Parathyroid adenoma (tissue), 2 donors: ENCODE measurements at regions not wholly inside any gene's neighbourhood (a gene's known extent, or its start where the extent isn't known, plus 50 kb on each side); places are given as distances from the start of the nearest gene placed in this dataset.

Experiments used
- H2AFZ ChIP-seq: fragments of 300-600 bp; sonication (generic); one replicate; pipeline ENCODE4 v1.7.0; 2017; ENCODE audit warnings: antibody characterized with exemption, mild to moderate bottlenecking
- H3K27ac ChIP-seq: fragments of 300-600 bp; sonication (generic); one replicate; pipeline ENCODE4 v1.7.0; 2017
- H3K27me3 ChIP-seq: fragments of 300-600 bp; sonication (generic); one replicate; pipeline ENCODE4 v1.7.0; 2017; ENCODE audit warnings: low read length; ENCODE audit not compliant: control insufficient read depth, insufficient read depth
- H3K36me3 ChIP-seq: fragments of 300-600 bp; sonication (generic); one replicate; pipeline ENCODE4 v1.7.0; 2017; ENCODE audit warnings: low read length; ENCODE audit not compliant: control insufficient read depth, insufficient read depth
- H3K4me1 ChIP-seq: fragments of 300-600 bp; sonication (generic); one replicate; pipeline ENCODE4 v1.7.0; 2017; ENCODE audit warnings: control low read depth
- H3K4me2 ChIP-seq: fragments of 300-600 bp; sonication (generic); one replicate; pipeline ENCODE4 v1.7.0; 2017; ENCODE audit warnings: low read length
- H3K4me3 ChIP-seq: fragments of 300-600 bp; sonication (generic); one replicate; pipeline ENCODE4 v1.7.0; 2017; ENCODE audit warnings: low read depth, low read length
- H3K79me2 ChIP-seq: fragments of 300-600 bp; sonication (generic); one replicate; pipeline ENCODE4 v1.7.0; 2017; ENCODE audit warnings: control low read depth
- H3K9ac ChIP-seq: fragments of 300-600 bp; sonication (generic); one replicate; pipeline ENCODE4 v1.7.0; 2017; ENCODE audit warnings: mild to moderate bottlenecking
- H3K9me3 ChIP-seq: fragments of 300-600 bp; sonication (generic); one replicate; pipeline ENCODE4 v1.7.0; 2017; ENCODE audit warnings: low read length; ENCODE audit not compliant: control insufficient read depth
- TF ChIP-seq, protein P1 (sequence below): fragments of 300-600 bp; sonication (generic); IDR thresholded peaks from one replicate; pipeline ENCODE4 v1.7.0; 2017; ENCODE audit warnings: antibody characterized with exemption, mild to moderate bottlenecking
- donor health status: primary hyperparathyroidism.

DNA sequence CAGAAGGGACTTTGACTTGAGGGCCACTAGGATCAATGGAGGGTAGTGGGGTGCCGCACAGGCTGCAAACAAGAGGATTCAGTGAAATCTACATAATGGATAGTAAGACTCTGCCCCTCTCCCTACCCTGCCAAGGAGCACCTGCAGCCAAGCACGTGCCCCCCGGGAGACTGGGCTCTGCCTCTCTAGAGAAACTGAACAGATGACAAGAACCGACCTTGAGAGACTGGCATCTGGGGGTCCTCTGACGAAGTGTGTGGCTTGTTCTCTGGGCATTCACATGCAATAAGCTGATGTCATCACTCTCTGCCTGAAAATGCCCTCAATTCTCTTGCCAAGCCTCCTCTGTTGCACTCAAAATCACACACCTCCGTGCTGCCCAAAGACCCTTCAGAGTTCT lies 132.3 kb downstream of the FAM43A start:
- H3K79me2 ChIP-seq, result no peaks in the 10 kb centered on the region
- H3K27me3 ChIP-seq, result no peaks in the 10 kb centered on the region
- no peaks in the 10 kb centered on the region for H3K36me3 ChIP-seq
- TF ChIP-seq, protein P1, sequence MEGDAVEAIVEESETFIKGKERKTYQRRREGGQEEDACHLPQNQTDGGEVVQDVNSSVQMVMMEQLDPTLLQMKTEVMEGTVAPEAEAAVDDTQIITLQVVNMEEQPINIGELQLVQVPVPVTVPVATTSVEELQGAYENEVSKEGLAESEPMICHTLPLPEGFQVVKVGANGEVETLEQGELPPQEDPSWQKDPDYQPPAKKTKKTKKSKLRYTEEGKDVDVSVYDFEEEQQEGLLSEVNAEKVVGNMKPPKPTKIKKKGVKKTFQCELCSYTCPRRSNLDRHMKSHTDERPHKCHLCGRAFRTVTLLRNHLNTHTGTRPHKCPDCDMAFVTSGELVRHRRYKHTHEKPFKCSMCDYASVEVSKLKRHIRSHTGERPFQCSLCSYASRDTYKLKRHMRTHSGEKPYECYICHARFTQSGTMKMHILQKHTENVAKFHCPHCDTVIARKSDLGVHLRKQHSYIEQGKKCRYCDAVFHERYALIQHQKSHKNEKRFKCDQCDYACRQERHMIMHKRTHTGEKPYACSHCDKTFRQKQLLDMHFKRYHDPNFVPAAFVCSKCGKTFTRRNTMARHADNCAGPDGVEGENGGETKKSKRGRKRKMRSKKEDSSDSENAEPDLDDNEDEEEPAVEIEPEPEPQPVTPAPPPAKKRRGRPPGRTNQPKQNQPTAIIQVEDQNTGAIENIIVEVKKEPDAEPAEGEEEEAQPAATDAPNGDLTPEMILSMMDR, result no peak
- H3K4me1 ChIP-seq, result no peaks in the 10 kb centered on the region
- H3K27ac ChIP-seq, result no peak overlapping the region
- no peaks in the 10 kb centered on the region for H3K9me3 ChIP-seq
- no peak overlapping the region for H3K4me2 ChIP-seq
- H3K4me3 ChIP-seq, result no peak overlapping the region
- no peak overlapping the region for H3K9ac ChIP-seq
- no peak overlapping the region for H2AFZ ChIP-seq

DNA sequence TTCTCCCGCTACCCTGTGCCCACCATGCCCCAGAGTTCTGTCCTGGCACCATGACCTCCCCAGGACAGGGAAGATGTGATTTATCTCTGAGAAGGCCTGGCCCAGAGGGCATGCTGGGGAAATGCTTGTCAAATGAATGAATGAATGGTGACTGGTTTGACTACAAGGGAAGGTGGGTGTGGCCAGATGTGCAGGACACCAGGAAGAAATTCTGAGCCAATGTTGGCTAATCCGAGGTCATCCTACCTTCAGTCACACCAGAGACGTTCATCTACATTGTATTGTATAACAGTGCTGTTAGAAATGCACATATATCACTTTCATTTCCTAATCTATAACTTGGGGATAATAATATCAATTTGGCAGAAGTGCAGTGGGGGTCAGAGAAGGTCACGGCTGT lies 138.4 kb downstream of the FAM43A start:
- no peak overlapping the region for H3K4me2 ChIP-seq
- no peaks in the 10 kb centered on the region for H3K4me1 ChIP-seq
- no peaks in the 10 kb centered on the region for H3K9me3 ChIP-seq
- no peak overlapping the region for H2AFZ ChIP-seq
- no peaks in the 10 kb centered on the region for H3K36me3 ChIP-seq
- no peak overlapping the region for H3K4me3 ChIP-seq
- no peaks in the 10 kb centered on the region for H3K27me3 ChIP-seq
- H3K79me2 ChIP-seq, result no peaks in the 10 kb centered on the region
- TF ChIP-seq, protein P1, result no peak
- no peak overlapping the region for H3K9ac ChIP-seq
- no peak overlapping the region for H3K27ac ChIP-seq

DNA sequence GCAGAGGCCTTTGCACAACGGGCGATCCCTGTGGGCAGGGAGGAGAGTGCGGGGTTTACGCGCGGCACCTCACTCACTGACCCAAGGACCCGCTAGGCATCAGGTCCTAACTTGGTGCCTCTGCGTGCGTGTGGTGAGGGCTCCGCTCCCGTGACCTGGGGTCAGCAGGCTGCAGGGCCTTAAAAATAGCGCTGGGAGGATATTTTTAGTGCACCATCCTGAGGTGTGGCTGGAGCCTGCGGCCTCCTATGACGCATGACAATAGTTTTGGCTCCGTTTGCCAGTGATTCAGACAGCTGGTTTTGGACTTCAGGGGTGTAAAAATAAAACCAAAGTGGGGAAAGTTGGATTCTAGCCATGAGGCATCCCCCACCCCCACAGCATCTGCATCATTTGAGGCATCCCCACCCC lies 139.0 kb downstream of the FAM43A start:
- H3K4me1 ChIP-seq, result no peaks in the 10 kb centered on the region
- H3K27ac ChIP-seq, result no peak overlapping the region
- H3K36me3 ChIP-seq, result no peaks in the 10 kb centered on the region
- TF ChIP-seq, protein P1, result no peak
- no peak overlapping the region for H3K9ac ChIP-seq
- no peak overlapping the region for H2AFZ ChIP-seq
- H3K9me3 ChIP-seq, result no peaks in the 10 kb centered on the region
- H3K4me2 ChIP-seq, result no peak overlapping the region
- H3K79me2 ChIP-seq, result no peaks in the 10 kb centered on the region
- H3K27me3 ChIP-seq, result no peaks in the 10 kb centered on the region
- no peak overlapping the region for H3K4me3 ChIP-seq

DNA sequence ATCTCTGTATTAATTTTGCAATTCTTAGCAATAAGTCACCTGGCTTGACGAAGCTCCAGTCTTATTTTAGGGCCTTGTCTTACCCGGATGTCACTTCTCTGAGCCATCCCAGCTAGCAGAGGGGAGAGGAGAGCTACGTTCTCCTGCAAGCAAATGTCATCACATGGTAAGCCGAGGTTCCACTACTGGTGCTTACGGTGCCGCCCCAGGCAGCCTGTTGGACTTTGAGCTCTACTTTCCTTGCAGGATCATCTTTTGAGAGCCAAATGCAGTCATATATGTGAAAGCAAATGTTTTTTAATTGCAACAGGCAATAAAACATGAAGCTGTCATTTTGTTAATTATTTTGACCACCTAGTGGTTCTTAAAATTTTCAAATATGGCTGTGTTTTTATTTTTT lies 140.9 kb downstream of the FAM43A start:
- Histone ChIP-seq H3K27ac (no peak overlapping the region), H3K9me3 (no peaks in the 10 kb centered on the region), H3K36me3 (no peaks in the 10 kb centered on the region), H3K4me2 (no peak overlapping the region), H2AFZ (no peak overlapping the region), H3K4me3 (no peak overlapping the region), H3K79me2 (no peaks in the 10 kb centered on the region), H3K4me1 (no peaks in the 10 kb centered on the region), H3K27me3 (no peaks in the 10 kb centered on the region), H3K9ac (no peak overlapping the region)
- TF ChIP-seq, protein P1, result no peak

DNA sequence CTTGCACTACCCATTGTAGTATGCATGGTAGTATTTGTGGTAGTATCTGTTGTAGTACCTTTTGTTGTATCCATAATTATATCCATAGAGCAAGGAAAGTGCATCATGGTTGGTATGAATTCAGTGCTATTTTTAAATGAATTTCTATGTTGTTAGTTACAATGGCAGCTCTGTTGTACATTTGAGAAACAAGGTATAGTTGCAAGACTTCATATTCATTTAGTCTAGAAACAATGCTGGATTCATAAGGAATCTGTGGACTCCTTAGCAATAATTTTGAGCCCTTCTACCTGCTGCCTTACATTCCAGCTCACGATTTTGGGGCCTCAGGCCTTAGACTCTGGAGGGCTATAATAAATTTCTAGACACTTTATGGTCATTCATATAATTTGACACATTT lies 141.8 kb downstream of the FAM43A start:
- H2AFZ ChIP-seq, result no peak overlapping the region
- no peaks in the 10 kb centered on the region for H3K9me3 ChIP-seq
- H3K4me2 ChIP-seq, result no peak overlapping the region
- TF ChIP-seq, protein P1, result no peak
- no peaks in the 10 kb centered on the region for H3K27me3 ChIP-seq
- no peaks in the 10 kb centered on the region for H3K36me3 ChIP-seq
- H3K27ac ChIP-seq, result no peak overlapping the region
- no peak overlapping the region for H3K4me3 ChIP-seq
- no peaks in the 10 kb centered on the region for H3K79me2 ChIP-seq
- H3K4me1 ChIP-seq, result no peaks in the 10 kb centered on the region
- no peak overlapping the region for H3K9ac ChIP-seq
